Smooth muscle cell (in vitro differentiated cells): ENCODE measurements at regions not wholly inside any gene's neighbourhood (a gene's known extent, or its start where the extent isn't known, plus 50 kb on each side); places are given as distances from the start of the nearest gene placed in this dataset.

Experiments
- DNase-seq: peaks from one replicate; lab custom pipeline; 2025; ENCODE audit not compliant: unreplicated experiment; lab: John Stamatoyannopoulos, UW
- H2AFZ ChIP-seq: fragments of 200-600 bp; sonication (generic); 2 replicates; pipeline ENCODE4 v1.6.0; 2016; ENCODE audit warnings: antibody characterized with exemption, low read depth, mild to moderate bottlenecking
- H3F3A ChIP-seq: fragments of 200-600 bp; sonication (generic); 2 replicates; pipeline ENCODE4 v1.6.0; 2017; ENCODE audit warnings: antibody characterized with exemption, low read depth
- H3K27ac ChIP-seq: fragments of 200-600 bp; sonication (generic); 2 replicates; pipeline ENCODE4 v1.5.1; 2016; ENCODE audit warnings: low read depth, mild to moderate bottlenecking
- H3K27me3 ChIP-seq: fragments of 200-600 bp; sonication (generic); 2 replicates; pipeline ENCODE4 v1.6.1; 2016; ENCODE audit warnings: low read depth, mild to moderate bottlenecking
- H3K36me3 ChIP-seq: fragments of 200-600 bp; sonication (generic); 2 replicates; pipeline ENCODE4 v1.5.1; 2016; ENCODE audit warnings: low read depth
- H3K4me1 ChIP-seq: fragments of 200-600 bp; sonication (generic); 2 replicates; pipeline ENCODE4 v1.5.1; 2016; ENCODE audit warnings: low read depth
- H3K4me2 ChIP-seq: fragments of 200-600 bp; sonication (generic); 2 replicates; pipeline ENCODE4 v1.6.0; 2016; ENCODE audit warnings: mild to moderate bottlenecking
- H3K4me3 ChIP-seq: fragments of 200-600 bp; sonication (generic); 2 replicates; pipeline ENCODE4 v1.5.1; 2016; ENCODE audit warnings: mild to moderate bottlenecking
- H3K79me2 ChIP-seq: fragments of 200-600 bp; sonication (generic); 2 replicates; pipeline ENCODE4 v1.6.0; 2016; ENCODE audit warnings: low read depth, mild to moderate bottlenecking
- H3K9ac ChIP-seq: fragments of 200-600 bp; sonication (generic); 2 replicates; pipeline ENCODE4 v1.6.0; 2016; ENCODE audit warnings: low read depth
- H3K9me3 ChIP-seq: fragments of 200-600 bp; sonication (generic); replicated peaks from 2 replicates; pipeline ENCODE4 v1.5.1; 2016; ENCODE audit warnings: low read depth
- H4K20me1 ChIP-seq: fragments of 200-600 bp; sonication (generic); 2 replicates; pipeline ENCODE4 v1.6.0; 2016; ENCODE audit warnings: low read depth
- WGBS: methylation state at CpG from one replicate; pipeline ENCODE4 v1.1.7; 2016; ENCODE audit warnings: low lambda C conversion rate; 5-methylcytosine and 5-hydroxymethylcytosine counted together
- TF ChIP-seq, protein P1 (sequence below): fragments of 200-600 bp; sonication (generic); IDR thresholded peaks from 2 replicates; pipeline ENCODE4 v1.5.1; 2017; ENCODE audit warnings: borderline replicate concordance, mild to moderate bottlenecking, antibody characterized with exemption; ENCODE audit not compliant: insufficient read depth, poor library complexity, severe bottlenecking

DNA sequence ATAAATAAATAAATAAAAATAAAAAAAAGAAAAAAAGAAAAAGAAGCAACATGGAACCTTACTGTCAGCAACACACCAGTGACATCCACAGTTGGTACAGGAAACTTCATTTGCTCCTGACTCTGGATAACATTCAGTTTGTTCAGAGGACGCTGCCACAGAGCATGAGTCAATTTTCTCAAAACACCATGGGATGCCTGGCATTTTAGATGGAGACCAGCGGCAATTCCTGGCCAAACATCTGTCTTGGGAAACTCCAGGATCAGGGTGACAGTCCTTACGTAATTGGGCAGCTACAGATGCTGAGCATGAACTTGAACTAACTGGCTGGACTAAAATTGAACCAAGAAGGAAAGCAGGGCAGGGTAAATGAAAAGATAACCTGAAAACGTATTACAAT, 166.2 kb upstream of the CPNE8 start:
- 70% methylated on average over 4 of the region's 4 CpGs for WGBS
- no peaks in the 10 kb centered on the region for H3K9me3 ChIP-seq
- H3K4me3 ChIP-seq = no peak overlapping the region
- H3F3A ChIP-seq = no peaks in the 10 kb centered on the region
- no peak overlapping the region for H2AFZ ChIP-seq
- TF ChIP-seq, protein P1, sequence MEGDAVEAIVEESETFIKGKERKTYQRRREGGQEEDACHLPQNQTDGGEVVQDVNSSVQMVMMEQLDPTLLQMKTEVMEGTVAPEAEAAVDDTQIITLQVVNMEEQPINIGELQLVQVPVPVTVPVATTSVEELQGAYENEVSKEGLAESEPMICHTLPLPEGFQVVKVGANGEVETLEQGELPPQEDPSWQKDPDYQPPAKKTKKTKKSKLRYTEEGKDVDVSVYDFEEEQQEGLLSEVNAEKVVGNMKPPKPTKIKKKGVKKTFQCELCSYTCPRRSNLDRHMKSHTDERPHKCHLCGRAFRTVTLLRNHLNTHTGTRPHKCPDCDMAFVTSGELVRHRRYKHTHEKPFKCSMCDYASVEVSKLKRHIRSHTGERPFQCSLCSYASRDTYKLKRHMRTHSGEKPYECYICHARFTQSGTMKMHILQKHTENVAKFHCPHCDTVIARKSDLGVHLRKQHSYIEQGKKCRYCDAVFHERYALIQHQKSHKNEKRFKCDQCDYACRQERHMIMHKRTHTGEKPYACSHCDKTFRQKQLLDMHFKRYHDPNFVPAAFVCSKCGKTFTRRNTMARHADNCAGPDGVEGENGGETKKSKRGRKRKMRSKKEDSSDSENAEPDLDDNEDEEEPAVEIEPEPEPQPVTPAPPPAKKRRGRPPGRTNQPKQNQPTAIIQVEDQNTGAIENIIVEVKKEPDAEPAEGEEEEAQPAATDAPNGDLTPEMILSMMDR = no peak
- no peak overlapping the region for H3K27ac ChIP-seq
- H3K79me2 ChIP-seq = no peaks in the 10 kb centered on the region
- no peak overlapping the region for H3K4me2 ChIP-seq
- H3K9ac ChIP-seq = no peak overlapping the region
- no peaks in the 10 kb centered on the region for H3K4me1 ChIP-seq
- H3K36me3 ChIP-seq = no peaks in the 10 kb centered on the region
- no peaks in the 10 kb centered on the region for H4K20me1 ChIP-seq
- no peak for DNase-seq
- no peaks in the 10 kb centered on the region for H3K27me3 ChIP-seq

DNA sequence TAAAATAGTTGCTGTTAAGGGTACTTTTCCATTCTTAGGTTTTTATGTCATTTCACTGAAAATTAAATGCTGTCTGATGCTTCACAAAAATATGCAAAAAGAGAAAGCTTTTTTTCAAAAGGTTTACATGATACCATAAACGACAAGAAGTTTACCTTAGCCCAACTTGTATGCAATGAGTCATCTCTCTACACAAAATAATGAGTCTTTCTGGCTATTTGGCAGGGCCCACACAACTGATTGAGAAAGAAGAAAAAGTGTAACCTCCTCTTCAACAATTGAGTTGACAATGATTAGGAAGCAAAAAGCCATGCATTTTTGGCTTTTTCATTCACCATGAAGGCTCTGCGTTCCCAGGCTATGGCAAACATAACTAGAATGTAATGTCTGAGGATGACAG, 165.4 kb upstream of the CPNE8 start:
- Histone ChIP-seq H3K4me2 (no peak overlapping the region), H3K4me1 (no peaks in the 10 kb centered on the region), H3K9me3 (no peaks in the 10 kb centered on the region), H3K79me2 (no peaks in the 10 kb centered on the region), H3K4me3 (no peak overlapping the region), H4K20me1 (no peaks in the 10 kb centered on the region), H3K27ac (no peak overlapping the region), H3F3A (no peaks in the 10 kb centered on the region), H3K27me3 (no peaks in the 10 kb centered on the region), H3K36me3 (no peaks in the 10 kb centered on the region), H3K9ac (no peak overlapping the region), H2AFZ (no peak overlapping the region)
- DNase-seq = no peak
- TF ChIP-seq, protein P1 = no peak
- 67% methylated on average over 2 of the region's 2 CpGs for WGBS

DNA sequence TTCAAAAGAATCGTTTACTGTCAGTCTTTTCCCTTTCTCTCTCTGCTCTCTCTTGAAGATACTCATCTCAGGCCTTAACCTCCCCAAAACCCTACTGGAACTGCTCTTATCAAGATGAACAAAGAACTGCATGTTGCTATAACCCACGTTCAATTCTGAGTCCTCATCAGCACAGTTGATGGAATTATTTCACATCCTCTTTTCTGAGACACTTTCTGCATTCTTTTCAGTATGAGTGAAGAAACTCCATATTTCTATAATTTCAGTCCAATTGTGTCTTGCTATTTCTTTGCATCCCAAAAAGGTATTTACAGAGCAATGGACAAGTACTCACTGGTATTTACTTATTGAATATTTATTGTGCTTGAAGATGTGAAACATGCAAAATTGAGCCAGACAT, 160.1 kb upstream of the CPNE8 start:
- H3K9me3 ChIP-seq = no peaks in the 10 kb centered on the region
- 93% methylated on average over 2 of the region's 2 CpGs for WGBS
- no peaks in the 10 kb centered on the region for H4K20me1 ChIP-seq
- no peaks in the 10 kb centered on the region for H3K27me3 ChIP-seq
- H3K79me2 ChIP-seq = no peaks in the 10 kb centered on the region
- H3K36me3 ChIP-seq = no peaks in the 10 kb centered on the region
- no peak overlapping the region for H3K4me2 ChIP-seq
- TF ChIP-seq, protein P1 = no peak
- H3K4me1 ChIP-seq = no peaks in the 10 kb centered on the region
- peak overlapping the region; percentile 14 for H2AFZ ChIP-seq
- no peak overlapping the region for H3K4me3 ChIP-seq
- H3K9ac ChIP-seq = no peak overlapping the region
- no peak overlapping the region for H3K27ac ChIP-seq
- no peaks in the 10 kb centered on the region for H3F3A ChIP-seq
- no peak for DNase-seq

DNA sequence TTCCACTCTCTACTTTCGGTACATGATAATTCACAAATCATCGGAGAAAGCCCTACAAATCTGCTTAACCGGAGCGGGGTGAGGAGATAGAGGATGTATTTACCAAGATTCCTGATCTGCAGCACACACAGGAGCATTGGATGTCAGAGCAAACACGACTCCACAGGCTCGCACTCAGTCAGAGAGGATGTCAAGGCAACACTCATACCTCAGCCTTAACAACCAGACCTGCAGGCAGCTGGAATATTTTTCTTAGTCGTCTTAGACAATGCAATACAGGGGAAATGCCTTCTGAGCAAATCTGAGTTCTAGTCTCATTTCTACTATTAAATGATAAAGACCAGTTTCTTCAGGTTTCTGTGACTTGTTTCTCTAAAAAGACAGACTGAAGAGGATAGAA, 159.3 kb upstream of the CPNE8 start:
- no peaks in the 10 kb centered on the region for H3F3A ChIP-seq
- no peaks in the 10 kb centered on the region for H3K27me3 ChIP-seq
- no peaks in the 10 kb centered on the region for H3K9me3 ChIP-seq
- H3K9ac ChIP-seq = no peak overlapping the region
- DNase-seq = no peak
- H3K4me2 ChIP-seq = no peak overlapping the region
- no peaks in the 10 kb centered on the region for H3K36me3 ChIP-seq
- no peak overlapping the region for H2AFZ ChIP-seq
- H3K27ac ChIP-seq = no peak overlapping the region
- 74% methylated on average over 7 of the region's 7 CpGs for WGBS
- H3K4me1 ChIP-seq = no peaks in the 10 kb centered on the region
- H4K20me1 ChIP-seq = no peaks in the 10 kb centered on the region
- no peak overlapping the region for H3K4me3 ChIP-seq
- TF ChIP-seq, protein P1 = no peak
- no peaks in the 10 kb centered on the region for H3K79me2 ChIP-seq
